ENCODE measurements at regions not wholly inside any gene's neighbourhood (a gene's known extent, or its start where the extent isn't known, plus 50 kb on each side); places are given as distances from the start of the nearest gene placed in this dataset.

GRCh38 chr4:1469607-1470392 lies 63.6 kb upstream of the NKX1-1 start:
- H3K27ac ChIP-seq, result no peak overlapping the region
- in situ Hi-C loops (cut with MboI; ENCODE audit: low pct_ligation_motif_present in 1 of 4, low pct_unique_long_range_greater_than_20kb in 1 of 4, low sequenced_read_pairs in 3 of 4), result no loop called here
- H3K4me3 ChIP-seq, result no peak overlapping the region
- H3K4me1 ChIP-seq, result no peaks in the 10 kb centered on the region
- TF ChIP-seq EP300 (IDR thresholded peaks at IDR 0.05; ENCODE audit: low read depth) (no peak), CTCF (IDR thresholded peaks at IDR 0.05) (no peak), POLR2AphosphoS5 (IDR thresholded peaks at IDR 0.05) (no peak), POLR2A (IDR thresholded peaks at IDR 0.05) (no peak)
- peaks cover 38% of the 10 kb centered on the region for H3K27me3 ChIP-seq
- intact Hi-C loops (cut with DNase I; ENCODE audit: low total_unique reads), result no loop called here
- H3K36me3 ChIP-seq, result no peaks in the 10 kb centered on the region
- H3K9me3 ChIP-seq, result no peaks in the 10 kb centered on the region
- DNase-seq, result peak; percentile 5
- 52 to 77% methylated on average over 3 to 22 of the region's 24 CpGs for WGBS, 2 donors (ENCODE audit: low coverage in 1 of 2)

- TF ChIP-seq POLR2A (IDR thresholded peaks at IDR 0.05), result no peak
- no peak for TF ChIP-seq CTCF (IDR thresholded peaks at IDR 0.05)
- no peak for TF ChIP-seq EP300 (IDR thresholded peaks at IDR 0.05; ENCODE audit: low read depth)
- TF ChIP-seq POLR2AphosphoS5 (IDR thresholded peaks at IDR 0.05), result no peak
- Histone ChIP-seq H3K27me3 (peaks cover 44% of the 10 kb centered on the region), H3K27ac (no peak overlapping the region), H3K4me1 (no peaks in the 10 kb centered on the region), H3K4me3 (no peak overlapping the region), H3K36me3 (no peaks in the 10 kb centered on the region), H3K9me3 (no peaks in the 10 kb centered on the region)
- DNase-seq, result peak; percentile 4
- intact Hi-C loops (cut with DNase I; ENCODE audit: low total_unique reads), result no loop called here
- in situ Hi-C loops (cut with MboI; ENCODE audit: low pct_ligation_motif_present in 1 of 4, low pct_unique_long_range_greater_than_20kb in 1 of 4, low sequenced_read_pairs in 3 of 4), result no loop called here
- 65% methylated on average over 4 of the region's 6 CpGs; no CpG with 5 or more reads in 1 of the 2 donors for WGBS, 2 donors (ENCODE audit: low coverage in 1 of 2)
These were observed 62.8 kb upstream of the NKX1-1 start for GRCh38 chr4:1469043-1469442.

GRCh38 chr4:1467581-1468458 lies 61.6 kb upstream of the NKX1-1 start:
- TF ChIP-seq EP300 (IDR thresholded peaks at IDR 0.05; ENCODE audit: low read depth) (no peak), CTCF (IDR thresholded peaks at IDR 0.05) (no peak), POLR2A (IDR thresholded peaks at IDR 0.05) (no peak), POLR2AphosphoS5 (IDR thresholded peaks at IDR 0.05) (no peak)
- 88 to 95% methylated on average over 5 to 6 of the region's 6 CpGs for WGBS, 2 donors (ENCODE audit: low coverage in 1 of 2)
- Histone ChIP-seq H3K27ac (no peak overlapping the region), H3K27me3 (peaks cover 50% of the 10 kb centered on the region), H3K9me3 (no peaks in the 10 kb centered on the region), H3K4me3 (no peak overlapping the region), H3K4me1 (no peaks in the 10 kb centered on the region), H3K36me3 (no peaks in the 10 kb centered on the region)
- in situ Hi-C loops (cut with MboI; ENCODE audit: low pct_ligation_motif_present in 1 of 4, low pct_unique_long_range_greater_than_20kb in 1 of 4, low sequenced_read_pairs in 3 of 4) (no loop called here), intact Hi-C loops (cut with DNase I; ENCODE audit: low total_unique reads) (no loop called here)
- no peak for DNase-seq

GRCh38 chr4:1466863-1467165 lies 60.6 kb upstream of the NKX1-1 start:
- Histone ChIP-seq H3K9me3 (no peaks in the 10 kb centered on the region), H3K27ac (no peak overlapping the region), H3K36me3 (no peaks in the 10 kb centered on the region), H3K27me3 (peaks cover 49% of the 10 kb centered on the region), H3K4me1 (no peaks in the 10 kb centered on the region), H3K4me3 (no peak overlapping the region)
- TF ChIP-seq EP300 (IDR thresholded peaks at IDR 0.05; ENCODE audit: low read depth) (no peak), POLR2A (IDR thresholded peaks at IDR 0.05) (no peak), CTCF (IDR thresholded peaks at IDR 0.05) (no peak), POLR2AphosphoS5 (IDR thresholded peaks at IDR 0.05) (no peak)
- 56% methylated on average over 6 of the region's 6 CpGs; no CpG with 5 or more reads in 1 of the 2 donors for WGBS, 2 donors (ENCODE audit: low coverage in 1 of 2)
- intact Hi-C loops (cut with DNase I; ENCODE audit: low total_unique reads) (no loop called here), in situ Hi-C loops (cut with MboI; ENCODE audit: low pct_ligation_motif_present in 1 of 4, low pct_unique_long_range_greater_than_20kb in 1 of 4, low sequenced_read_pairs in 3 of 4) (no loop called here)
- no peak for DNase-seq

Data from transverse colon (tissue), 4 donors.